Suprapubic skin (tissue), 4 donors: ENCODE measurements at regions not wholly inside any gene's neighbourhood (a gene's known extent, or its start where the extent isn't known, plus 50 kb on each side); places are given as distances from the start of the nearest gene placed in this dataset.

Source experiments
- CTCF ChIP-seq, 2 donors: fragments of 200-600 bp in 1 of 2; fragments of 450-650 bp in 1 of 2; sonication (generic) in 1 of 2; IDR thresholded peaks; one replicate each; pipeline ENCODE4 v1.5.1; 2016 to 2019; ENCODE audit warnings: antibody characterized with exemption in 2 of 2, mild to moderate bottlenecking in 1 of 2, moderate library complexity in 1 of 2
- POLR2A ChIP-seq, 2 donors: fragments of 450-650 bp; IDR thresholded peaks; one replicate each; pipeline ENCODE4 v1.6.1; 2017; ENCODE audit warnings: antibody characterized with exemption in 2 of 2, mild to moderate bottlenecking in 2 of 2, moderate library complexity in 2 of 2
- POLR2AphosphoS5 ChIP-seq, 3 donors: sonication (generic); formaldehyde crosslinking; IDR thresholded peaks; one replicate each; pipeline ENCODE4 v1.6.1; 2017; ENCODE audit warnings: antibody characterized with exemption in 3 of 3

- TF ChIP-seq POLR2AphosphoS5 (IDR thresholded peaks at IDR 0.05) (no peak), CTCF (IDR thresholded peaks at IDR 0.05) (no peak), POLR2A (IDR thresholded peaks at IDR 0.05) (no peak)
These were observed 416.8 kb downstream of the TMEM38B start for GRCh38 chr9:106111039-106111730.
